ENCODE measurements at regions not wholly inside any gene's neighbourhood (a gene's known extent, or its start where the extent isn't known, plus 50 kb on each side); places are given as distances from the start of the nearest gene placed in this dataset.

GRCh38 chrY:12642986-12643385 lies 58.0 kb upstream of the USP9Y start:
- Histone ChIP-seq H3K36me3 (ENCODE audit: insufficient read depth, low read length) (no peaks in the 10 kb centered on the region), H3K27ac (ENCODE audit: low read depth, low read length) (no peak overlapping the region), H3K27me3 (ENCODE audit: insufficient read depth, low read length) (no peaks in the 10 kb centered on the region), H3K4me1 (ENCODE audit: control insufficient read depth, insufficient read depth, low read length, unreplicated experiment) (peaks cover 21% of the 10 kb centered on the region), H3K4me3 (ENCODE audit: low read depth, low read length) (no peak overlapping the region), H2AFZ (ENCODE audit: low read length, unreplicated experiment) (no peak overlapping the region), H3K79me2 (ENCODE audit: control insufficient read depth, insufficient read depth, low read length, unreplicated experiment) (no peaks in the 10 kb centered on the region)

- H3K4me3 ChIP-seq (ENCODE audit: low read depth, low read length) = no peak overlapping the region
- no peaks in the 10 kb centered on the region for H3K79me2 ChIP-seq (ENCODE audit: control insufficient read depth, insufficient read depth, low read length, unreplicated experiment)
- no peaks in the 10 kb centered on the region for H3K27me3 ChIP-seq (ENCODE audit: insufficient read depth, low read length)
- no peak overlapping the region for H2AFZ ChIP-seq (ENCODE audit: low read length, unreplicated experiment)
- H3K27ac ChIP-seq (ENCODE audit: low read depth, low read length) = no peak overlapping the region
- peaks cover 21% of the 10 kb centered on the region for H3K4me1 ChIP-seq (ENCODE audit: control insufficient read depth, insufficient read depth, low read length, unreplicated experiment)
- no peaks in the 10 kb centered on the region for H3K36me3 ChIP-seq (ENCODE audit: insufficient read depth, low read length)
Observed at GRCh38 chrY:12643693-12644348, 57.2 kb upstream of the USP9Y start.

- Histone ChIP-seq H2AFZ (ENCODE audit: low read length, unreplicated experiment) (no peak overlapping the region), H3K4me3 (ENCODE audit: low read depth, low read length) (no peak overlapping the region), H3K4me1 (ENCODE audit: control insufficient read depth, insufficient read depth, low read length, unreplicated experiment) (peaks cover 19% of the 10 kb centered on the region), H3K36me3 (ENCODE audit: insufficient read depth, low read length) (no peaks in the 10 kb centered on the region), H3K27ac (ENCODE audit: low read depth, low read length) (peak overlapping the region; percentile 94), H3K27me3 (ENCODE audit: insufficient read depth, low read length) (no peaks in the 10 kb centered on the region), H3K79me2 (ENCODE audit: control insufficient read depth, insufficient read depth, low read length, unreplicated experiment) (no peaks in the 10 kb centered on the region)
Observed at GRCh38 chrY:12651095-12651494, 49.9 kb upstream of the USP9Y start.
